CD14-positive monocyte (primary cell): ENCODE measurements at regions not wholly inside any gene's neighbourhood (a gene's known extent, or its start where the extent isn't known, plus 50 kb on each side); places are given as distances from the start of the nearest gene placed in this dataset.

Source experiments
- DNase-seq, 3 donors: peaks; one replicate each; pipeline ENCODE4 v3.0.0-alpha.2; 2011 to 2022
- H2AFZ ChIP-seq: 2 replicates; pipeline ENCODE4 v1.6.0; 2012; ENCODE audit warnings: mild to moderate bottlenecking, low read depth, low read length, inconsistent platforms; ENCODE audit not compliant: insufficient read depth, poor library complexity, severe bottlenecking
- H3K27ac ChIP-seq, 2 donors: 1 replicate in 1 of 2; 2 replicates in 1 of 2; pipeline ENCODE4 v1.5.1; 2012 to 2013; ENCODE audit warnings: low read length in 2 of 2, control low read depth in 1 of 2, inconsistent platforms in 1 of 2, low read depth in 1 of 2, mild to moderate bottlenecking in 1 of 2
- H3K27me3 ChIP-seq, 2 donors: one replicate each; pipeline versions ENCODE4 v1.6.0 to v1.6.1; 2011 to 2013; ENCODE audit warnings: low read length in 2 of 2; ENCODE audit not compliant: control insufficient read depth in 2 of 2, insufficient read depth in 2 of 2
- H3K36me3 ChIP-seq, 2 donors: replicated peaks in 1 of 2; 1 replicate in 1 of 2; 2 replicates in 1 of 2; pipeline versions ENCODE4 v1.5.1 to v1.6.1; 2012 to 2013; ENCODE audit warnings: low read length in 2 of 2, control low read depth in 1 of 2, inconsistent platforms in 1 of 2, mild to moderate bottlenecking in 1 of 2; ENCODE audit not compliant: insufficient read depth in 2 of 2, control insufficient read depth in 1 of 2
- H3K4me1 ChIP-seq, 2 donors: 1 replicate in 1 of 2; 2 replicates in 1 of 2; pipeline versions ENCODE4 v1.5.1 to v1.6.1; 2012 to 2013; ENCODE audit warnings: low read length in 2 of 2, control low read depth in 1 of 2, inconsistent platforms in 1 of 2, mild to moderate bottlenecking in 1 of 2, moderate library complexity in 1 of 2; ENCODE audit not compliant: insufficient read depth in 2 of 2, control insufficient read depth in 1 of 2
- H3K4me2 ChIP-seq: replicated peaks from 2 replicates; pipeline ENCODE3; 2012; ENCODE audit warnings: low read length, moderate library complexity, mild to moderate bottlenecking; ENCODE audit not compliant: poor library complexity, severe bottlenecking; ENCODE audit errors: extremely low read depth
- H3K4me3 ChIP-seq, 3 experiments: fragments of 200-600 bp in 1 of 3; sonication (generic) in 1 of 3; replicated peaks in 1 of 3; 1 replicate in 2 of 3; 2 replicates in 1 of 3; pipeline ENCODE4 v1.5.1; 2011 to 2013; ENCODE audit warnings: low read length in 3 of 3, mild to moderate bottlenecking in 3 of 3, control low read depth in 2 of 3, low read depth in 2 of 3, inconsistent platforms in 1 of 3, moderate library complexity in 1 of 3
- H3K79me2 ChIP-seq: 2 replicates; pipeline ENCODE4 v1.6.0; 2012; ENCODE audit warnings: mild to moderate bottlenecking, control low read depth, inconsistent platforms, low read length, moderate library complexity; ENCODE audit not compliant: insufficient read depth
- H3K9ac ChIP-seq: 2 replicates; pipeline ENCODE4 v1.6.0; 2017; ENCODE audit warnings: low read length, mild to moderate bottlenecking; ENCODE audit not compliant: insufficient read depth, poor library complexity, severe bottlenecking
- H3K9me3 ChIP-seq, 2 donors: replicated peaks in 1 of 2; 1 replicate in 1 of 2; 2 replicates in 1 of 2; pipeline versions ENCODE4 v1.5.1 to v1.6.1; 2012 to 2013; ENCODE audit warnings: low read length in 2 of 2, control low read depth in 1 of 2; ENCODE audit not compliant: control insufficient read depth in 1 of 2, insufficient read depth in 1 of 2
- H4K20me1 ChIP-seq: 2 replicates; pipeline ENCODE4 v1.6.0; 2012; ENCODE audit warnings: mild to moderate bottlenecking, low read length, control low read depth, moderate library complexity; ENCODE audit not compliant: insufficient read depth
- H3K27ac Mint-ChIP-seq, 7 donors: one replicate each; pipeline ENCODE4 v1.8.0; 2020; ENCODE audit warnings: mild to moderate bottlenecking in 7 of 7, mixed read lengths in 7 of 7, moderate library complexity in 6 of 7, inconsistent platforms in 2 of 7
- H3K27me3 Mint-ChIP-seq, 3 donors: one replicate each; pipeline ENCODE4 v1.8.0; 2021 to 2022; ENCODE audit warnings: low read depth in 3 of 3, mild to moderate bottlenecking in 3 of 3, mixed read lengths in 3 of 3, moderate library complexity in 3 of 3, inconsistent platforms in 1 of 3
- H3K36me3 Mint-ChIP-seq, 2 donors: one replicate each; pipeline ENCODE4 v1.8.0; 2020; ENCODE audit warnings: mixed read lengths in 2 of 2, inconsistent platforms in 1 of 2, mild to moderate bottlenecking in 1 of 2
- H3K4me1 Mint-ChIP-seq: one replicate; pipeline ENCODE4 v1.8.0; 2020; ENCODE audit warnings: mild to moderate bottlenecking, mixed read lengths
- H3K4me3 Mint-ChIP-seq, 2 donors: one replicate each; pipeline ENCODE4 v1.8.0; 2020; ENCODE audit warnings: mild to moderate bottlenecking in 2 of 2, mixed read lengths in 2 of 2, moderate library complexity in 1 of 2
- H3K9me3 Mint-ChIP-seq, 7 donors: one replicate each; pipeline ENCODE4 v1.8.0; 2020 to 2022; ENCODE audit warnings: mixed read lengths in 7 of 7, mild to moderate bottlenecking in 6 of 7, moderate library complexity in 6 of 7, inconsistent platforms in 2 of 7
- WGBS: methylation state at CpG from one replicate; pipeline ENCODE4 v1.1.5; 2013; ENCODE audit warnings: missing lambda C conversion rate; ENCODE audit not compliant: insufficient coverage; 5-methylcytosine and 5-hydroxymethylcytosine counted together
- intact Hi-C, 2 donors: fragments of 100-400 bp; cut with micrococcal nuclease; formaldehyde crosslinking; loops; one replicate each; pipeline versions ENCODE4 v1.15.0 to v1.15.1; 2023
- TF ChIP-seq, protein P1 (sequence below): fragments of 200-600 bp; IDR thresholded peaks from one replicate; pipeline ENCODE4 v1.8.0; 2022; ENCODE audit warnings: antibody characterized with exemption, mild to moderate bottlenecking

DNA sequence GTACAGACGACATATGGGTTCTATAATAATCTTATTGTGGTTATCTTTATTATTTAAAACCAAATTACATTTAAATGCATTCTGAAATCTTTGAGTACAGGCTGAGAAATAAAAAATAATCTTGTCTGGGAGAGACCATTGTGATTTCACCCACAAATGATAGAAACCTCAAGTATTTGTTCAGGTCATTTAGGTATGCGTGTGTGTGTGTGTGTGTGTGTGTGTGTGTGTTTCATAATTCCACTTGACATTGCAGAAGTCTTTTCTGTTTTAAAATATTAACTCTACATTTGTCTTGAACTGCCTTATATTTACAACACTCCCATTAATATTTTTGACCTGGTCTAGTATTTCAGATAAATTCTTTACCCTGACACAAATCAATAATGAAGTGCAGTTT is 126.9 kb downstream of the SPRY2 start:
- Mint-ChIP-seq H3K9me3 (peaks cover 0 to 1% (median 0%) of the 10 kb centered on the region in 7 donors), H3K27me3 (no peaks in the 10 kb centered on the region), H3K36me3 (no peaks in the 10 kb centered on the region), H3K27ac (no peak overlapping the region), H3K4me1 (no peaks in the 10 kb centered on the region), H3K4me3 (no peak overlapping the region)
- Histone ChIP-seq H3K79me2 (no peaks in the 10 kb centered on the region), H3K27me3 (no peaks in the 10 kb centered on the region), H3K9me3 (no peaks in the 10 kb centered on the region), H3K9ac (no peak overlapping the region), H3K4me1 (no peaks in the 10 kb centered on the region), H4K20me1 (no peaks in the 10 kb centered on the region), H3K27ac (no peak overlapping the region), H3K4me2 (no peak overlapping the region), H3K4me3 (no peak overlapping the region), H3K36me3 (no peaks in the 10 kb centered on the region), H2AFZ (no peak overlapping the region)
- TF ChIP-seq, protein P1, sequence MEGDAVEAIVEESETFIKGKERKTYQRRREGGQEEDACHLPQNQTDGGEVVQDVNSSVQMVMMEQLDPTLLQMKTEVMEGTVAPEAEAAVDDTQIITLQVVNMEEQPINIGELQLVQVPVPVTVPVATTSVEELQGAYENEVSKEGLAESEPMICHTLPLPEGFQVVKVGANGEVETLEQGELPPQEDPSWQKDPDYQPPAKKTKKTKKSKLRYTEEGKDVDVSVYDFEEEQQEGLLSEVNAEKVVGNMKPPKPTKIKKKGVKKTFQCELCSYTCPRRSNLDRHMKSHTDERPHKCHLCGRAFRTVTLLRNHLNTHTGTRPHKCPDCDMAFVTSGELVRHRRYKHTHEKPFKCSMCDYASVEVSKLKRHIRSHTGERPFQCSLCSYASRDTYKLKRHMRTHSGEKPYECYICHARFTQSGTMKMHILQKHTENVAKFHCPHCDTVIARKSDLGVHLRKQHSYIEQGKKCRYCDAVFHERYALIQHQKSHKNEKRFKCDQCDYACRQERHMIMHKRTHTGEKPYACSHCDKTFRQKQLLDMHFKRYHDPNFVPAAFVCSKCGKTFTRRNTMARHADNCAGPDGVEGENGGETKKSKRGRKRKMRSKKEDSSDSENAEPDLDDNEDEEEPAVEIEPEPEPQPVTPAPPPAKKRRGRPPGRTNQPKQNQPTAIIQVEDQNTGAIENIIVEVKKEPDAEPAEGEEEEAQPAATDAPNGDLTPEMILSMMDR: no peak
- no peak for DNase-seq
- no CpG with 5 or more reads among the region's 2 CpGs for WGBS
- intact Hi-C loops: no loop called here

DNA sequence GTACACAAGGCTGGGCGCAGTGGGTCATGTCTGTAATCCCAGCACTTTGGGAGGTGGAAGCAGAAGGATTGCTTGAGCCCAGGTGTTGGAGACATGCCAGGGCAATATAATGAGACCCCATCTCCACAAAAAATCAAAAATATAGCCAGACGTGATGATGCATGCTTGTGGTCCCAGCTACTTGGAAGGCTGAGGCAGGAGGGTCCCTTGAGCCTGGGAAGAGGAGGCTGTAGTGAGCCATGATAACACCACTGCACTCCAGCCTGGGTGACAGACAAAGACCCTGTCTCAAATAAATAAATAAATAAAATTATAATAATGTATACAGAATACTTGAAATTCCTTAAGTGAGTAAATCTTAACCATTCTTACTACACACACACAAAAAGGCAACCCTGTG is 127.7 kb downstream of the SPRY2 start:
- Histone ChIP-seq H3K4me1 (no peaks in the 10 kb centered on the region), H4K20me1 (no peaks in the 10 kb centered on the region), H3K27ac (no peak overlapping the region), H3K9ac (no peak overlapping the region), H3K36me3 (no peaks in the 10 kb centered on the region), H3K27me3 (no peaks in the 10 kb centered on the region), H3K9me3 (no peaks in the 10 kb centered on the region), H3K4me2 (no peak overlapping the region), H3K4me3 (no peak overlapping the region), H3K79me2 (no peaks in the 10 kb centered on the region), H2AFZ (no peak overlapping the region)
- H3K27ac Mint-ChIP-seq: no peak overlapping the region
- H3K36me3 Mint-ChIP-seq: no peaks in the 10 kb centered on the region
- no CpG with 5 or more reads among the region's 2 CpGs for WGBS
- no peaks in the 10 kb centered on the region for H3K27me3 Mint-ChIP-seq
- TF ChIP-seq, protein P1: no peak
- intact Hi-C loops: no loop called here
- no peak overlapping the region for H3K4me3 Mint-ChIP-seq
- peaks cover 0 to 2% (median 0%) of the 10 kb centered on the region in 7 donors for H3K9me3 Mint-ChIP-seq
- no peak for DNase-seq
- peaks cover under 1% of the 10 kb centered on the region for H3K4me1 Mint-ChIP-seq
